WTC11 (cell line): ENCODE measurements at regions not wholly inside any gene's neighbourhood (a gene's known extent, or its start where the extent isn't known, plus 50 kb on each side); places are given as distances from the start of the nearest gene placed in this dataset.

Experiments used
- CBFB ChIP-seq: sonication (generic); formaldehyde crosslinking; IDR thresholded peaks from 2 replicates; pipeline ENCODE4 v1.8.1; 2022; ENCODE audit warnings: mild to moderate bottlenecking, low read depth, missing genetic modification reagents
- ETV6 ChIP-seq: sonication (generic); formaldehyde crosslinking; IDR thresholded peaks from 2 replicates; pipeline ENCODE4 v1.8.1; 2022; ENCODE audit warnings: mild to moderate bottlenecking, missing genetic modification reagents
- MYBL2 ChIP-seq: sonication (generic); formaldehyde crosslinking; IDR thresholded peaks from 2 replicates; pipeline ENCODE4 v1.8.1; 2023; ENCODE audit warnings: mild to moderate bottlenecking, moderate library complexity, missing genetic modification reagents
- ZNF263 ChIP-seq: sonication (generic); formaldehyde crosslinking; IDR thresholded peaks from 2 replicates; pipeline ENCODE4 v1.8.1; 2022; ENCODE audit warnings: low read depth, mild to moderate bottlenecking, moderate library complexity, missing genetic modification reagents
- TF ChIP-seq, protein P1 (sequence below): fragments of 200-600 bp; IDR thresholded peaks from 2 replicates; pipeline ENCODE4 v1.8.0; 2022; ENCODE audit warnings: antibody characterized with exemption
- TF ChIP-seq, protein P2 (sequence below): sonication (generic); formaldehyde crosslinking; IDR thresholded peaks from 2 replicates; pipeline ENCODE4 v1.8.0; 2022; ENCODE audit warnings: mild to moderate bottlenecking, missing genetic modification reagents
- TF ChIP-seq, protein P3 (sequence below): sonication (generic); formaldehyde crosslinking; IDR thresholded peaks from 2 replicates; pipeline ENCODE4 v1.8.1; 2022; ENCODE audit warnings: mild to moderate bottlenecking, moderate library complexity, missing genetic modification reagents
- TF ChIP-seq, protein P4 (sequence below): sonication (generic); formaldehyde crosslinking; conservative IDR thresholded peaks from 2 replicates; pipeline ENCODE4 v1.8.1; 2022; ENCODE audit warnings: mild to moderate bottlenecking, missing genetic modification reagents
- TF ChIP-seq, protein P5 (sequence below): sonication (generic); formaldehyde crosslinking; IDR thresholded peaks from 2 replicates; pipeline ENCODE4 v1.8.0; 2022; ENCODE audit warnings: mild to moderate bottlenecking, missing genetic modification reagents
- TF ChIP-seq, protein P6 (sequence below): sonication (generic); formaldehyde crosslinking; IDR thresholded peaks from 2 replicates; pipeline ENCODE4 v1.8.1; 2023; ENCODE audit warnings: mild to moderate bottlenecking, missing genetic modification reagents, borderline replicate concordance
- TF ChIP-seq, protein P7 (sequence below): sonication (generic); formaldehyde crosslinking; IDR thresholded peaks from 2 replicates; pipeline ENCODE4 v1.8.1; 2022; ENCODE audit warnings: missing genetic modification reagents, borderline replicate concordance

DNA sequence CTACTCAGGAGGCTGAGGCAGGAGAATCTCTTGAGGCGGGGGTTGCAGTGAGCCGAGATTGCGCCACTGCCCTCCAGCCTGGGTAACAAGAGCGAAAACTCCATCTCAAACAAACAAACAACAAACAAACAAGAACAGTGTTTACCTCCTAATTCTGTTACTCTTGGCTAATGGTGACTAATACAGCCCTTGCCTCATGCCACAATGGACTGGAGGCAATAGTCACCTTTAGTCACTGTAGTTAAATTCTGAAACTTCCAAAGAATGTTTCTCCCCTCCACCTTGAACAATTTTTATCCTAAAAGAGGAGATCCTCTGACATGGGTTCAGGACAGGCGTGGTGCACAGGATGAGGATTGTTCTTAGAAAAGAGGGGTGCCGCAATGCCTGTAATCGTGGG lies 241.2 kb upstream of the CTSO start:
- TF ChIP-seq ZNF263 (CRISPR knock-in tag): no peak
- TF ChIP-seq, protein P1, sequence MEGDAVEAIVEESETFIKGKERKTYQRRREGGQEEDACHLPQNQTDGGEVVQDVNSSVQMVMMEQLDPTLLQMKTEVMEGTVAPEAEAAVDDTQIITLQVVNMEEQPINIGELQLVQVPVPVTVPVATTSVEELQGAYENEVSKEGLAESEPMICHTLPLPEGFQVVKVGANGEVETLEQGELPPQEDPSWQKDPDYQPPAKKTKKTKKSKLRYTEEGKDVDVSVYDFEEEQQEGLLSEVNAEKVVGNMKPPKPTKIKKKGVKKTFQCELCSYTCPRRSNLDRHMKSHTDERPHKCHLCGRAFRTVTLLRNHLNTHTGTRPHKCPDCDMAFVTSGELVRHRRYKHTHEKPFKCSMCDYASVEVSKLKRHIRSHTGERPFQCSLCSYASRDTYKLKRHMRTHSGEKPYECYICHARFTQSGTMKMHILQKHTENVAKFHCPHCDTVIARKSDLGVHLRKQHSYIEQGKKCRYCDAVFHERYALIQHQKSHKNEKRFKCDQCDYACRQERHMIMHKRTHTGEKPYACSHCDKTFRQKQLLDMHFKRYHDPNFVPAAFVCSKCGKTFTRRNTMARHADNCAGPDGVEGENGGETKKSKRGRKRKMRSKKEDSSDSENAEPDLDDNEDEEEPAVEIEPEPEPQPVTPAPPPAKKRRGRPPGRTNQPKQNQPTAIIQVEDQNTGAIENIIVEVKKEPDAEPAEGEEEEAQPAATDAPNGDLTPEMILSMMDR: no peak
- TF ChIP-seq, protein P2, sequence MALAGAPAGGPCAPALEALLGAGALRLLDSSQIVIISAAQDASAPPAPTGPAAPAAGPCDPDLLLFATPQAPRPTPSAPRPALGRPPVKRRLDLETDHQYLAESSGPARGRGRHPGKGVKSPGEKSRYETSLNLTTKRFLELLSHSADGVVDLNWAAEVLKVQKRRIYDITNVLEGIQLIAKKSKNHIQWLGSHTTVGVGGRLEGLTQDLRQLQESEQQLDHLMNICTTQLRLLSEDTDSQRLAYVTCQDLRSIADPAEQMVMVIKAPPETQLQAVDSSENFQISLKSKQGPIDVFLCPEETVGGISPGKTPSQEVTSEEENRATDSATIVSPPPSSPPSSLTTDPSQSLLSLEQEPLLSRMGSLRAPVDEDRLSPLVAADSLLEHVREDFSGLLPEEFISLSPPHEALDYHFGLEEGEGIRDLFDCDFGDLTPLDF (CRISPR knock-in tag): no peak
- TF ChIP-seq, protein P3, sequence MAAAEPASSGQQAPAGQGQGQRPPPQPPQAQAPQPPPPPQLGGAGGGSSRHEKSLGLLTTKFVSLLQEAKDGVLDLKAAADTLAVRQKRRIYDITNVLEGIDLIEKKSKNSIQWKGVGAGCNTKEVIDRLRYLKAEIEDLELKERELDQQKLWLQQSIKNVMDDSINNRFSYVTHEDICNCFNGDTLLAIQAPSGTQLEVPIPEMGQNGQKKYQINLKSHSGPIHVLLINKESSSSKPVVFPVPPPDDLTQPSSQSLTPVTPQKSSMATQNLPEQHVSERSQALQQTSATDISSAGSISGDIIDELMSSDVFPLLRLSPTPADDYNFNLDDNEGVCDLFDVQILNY (CRISPR knock-in tag): no peak
- TF ChIP-seq, protein P4, sequence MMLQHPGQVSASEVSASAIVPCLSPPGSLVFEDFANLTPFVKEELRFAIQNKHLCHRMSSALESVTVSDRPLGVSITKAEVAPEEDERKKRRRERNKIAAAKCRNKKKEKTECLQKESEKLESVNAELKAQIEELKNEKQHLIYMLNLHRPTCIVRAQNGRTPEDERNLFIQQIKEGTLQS (CRISPR knock-in tag): no peak
- TF ChIP-seq, protein P5, sequence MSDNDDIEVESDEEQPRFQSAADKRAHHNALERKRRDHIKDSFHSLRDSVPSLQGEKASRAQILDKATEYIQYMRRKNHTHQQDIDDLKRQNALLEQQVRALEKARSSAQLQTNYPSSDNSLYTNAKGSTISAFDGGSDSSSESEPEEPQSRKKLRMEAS (CRISPR knock-in tag): no peak
- TF ChIP-seq ETV6 (CRISPR knock-in tag): no peak
- no peak for TF ChIP-seq MYBL2 (CRISPR knock-in tag)
- TF ChIP-seq CBFB (CRISPR knock-in tag): no peak
- TF ChIP-seq, protein P6, sequence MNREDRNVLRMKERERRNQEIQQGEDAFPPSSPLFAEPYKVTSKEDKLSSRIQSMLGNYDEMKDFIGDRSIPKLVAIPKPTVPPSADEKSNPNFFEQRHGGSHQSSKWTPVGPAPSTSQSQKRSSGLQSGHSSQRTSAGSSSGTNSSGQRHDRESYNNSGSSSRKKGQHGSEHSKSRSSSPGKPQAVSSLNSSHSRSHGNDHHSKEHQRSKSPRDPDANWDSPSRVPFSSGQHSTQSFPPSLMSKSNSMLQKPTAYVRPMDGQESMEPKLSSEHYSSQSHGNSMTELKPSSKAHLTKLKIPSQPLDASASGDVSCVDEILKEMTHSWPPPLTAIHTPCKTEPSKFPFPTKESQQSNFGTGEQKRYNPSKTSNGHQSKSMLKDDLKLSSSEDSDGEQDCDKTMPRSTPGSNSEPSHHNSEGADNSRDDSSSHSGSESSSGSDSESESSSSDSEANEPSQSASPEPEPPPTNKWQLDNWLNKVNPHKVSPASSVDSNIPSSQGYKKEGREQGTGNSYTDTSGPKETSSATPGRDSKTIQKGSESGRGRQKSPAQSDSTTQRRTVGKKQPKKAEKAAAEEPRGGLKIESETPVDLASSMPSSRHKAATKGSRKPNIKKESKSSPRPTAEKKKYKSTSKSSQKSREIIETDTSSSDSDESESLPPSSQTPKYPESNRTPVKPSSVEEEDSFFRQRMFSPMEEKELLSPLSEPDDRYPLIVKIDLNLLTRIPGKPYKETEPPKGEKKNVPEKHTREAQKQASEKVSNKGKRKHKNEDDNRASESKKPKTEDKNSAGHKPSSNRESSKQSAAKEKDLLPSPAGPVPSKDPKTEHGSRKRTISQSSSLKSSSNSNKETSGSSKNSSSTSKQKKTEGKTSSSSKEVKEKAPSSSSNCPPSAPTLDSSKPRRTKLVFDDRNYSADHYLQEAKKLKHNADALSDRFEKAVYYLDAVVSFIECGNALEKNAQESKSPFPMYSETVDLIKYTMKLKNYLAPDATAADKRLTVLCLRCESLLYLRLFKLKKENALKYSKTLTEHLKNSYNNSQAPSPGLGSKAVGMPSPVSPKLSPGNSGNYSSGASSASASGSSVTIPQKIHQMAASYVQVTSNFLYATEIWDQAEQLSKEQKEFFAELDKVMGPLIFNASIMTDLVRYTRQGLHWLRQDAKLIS (CRISPR knock-in tag): no peak
- TF ChIP-seq, protein P7, sequence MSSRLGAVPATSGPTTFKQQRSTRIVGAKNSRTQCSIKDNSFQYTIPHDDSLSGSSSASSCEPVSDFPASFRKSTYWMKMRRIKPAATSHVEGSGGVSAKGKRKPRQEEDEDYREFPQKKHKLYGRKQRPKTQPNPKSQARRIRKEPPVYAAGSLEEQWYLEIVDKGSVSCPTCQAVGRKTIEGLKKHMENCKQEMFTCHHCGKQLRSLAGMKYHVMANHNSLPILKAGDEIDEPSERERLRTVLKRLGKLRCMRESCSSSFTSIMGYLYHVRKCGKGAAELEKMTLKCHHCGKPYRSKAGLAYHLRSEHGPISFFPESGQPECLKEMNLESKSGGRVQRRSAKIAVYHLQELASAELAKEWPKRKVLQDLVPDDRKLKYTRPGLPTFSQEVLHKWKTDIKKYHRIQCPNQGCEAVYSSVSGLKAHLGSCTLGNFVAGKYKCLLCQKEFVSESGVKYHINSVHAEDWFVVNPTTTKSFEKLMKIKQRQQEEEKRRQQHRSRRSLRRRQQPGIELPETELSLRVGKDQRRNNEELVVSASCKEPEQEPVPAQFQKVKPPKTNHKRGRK: no peak
